PC-9 (cell line): ENCODE measurements at regions not wholly inside any gene's neighbourhood (a gene's known extent, or its start where the extent isn't known, plus 50 kb on each side); places are given as distances from the start of the nearest gene placed in this dataset.

Experiments
- BruUV-seq: library from RNA; stranded (reverse); fragments of 400-500 nt; replicated peaks from 2 replicates; lab custom pipeline; 2021; lab: Mats Ljungman, UMichigan
- CTCF ChIA-PET: fragments of 300-600 bp; sonication (Branson Sonifier 250); formaldehyde crosslinking; loops from one replicate; lab custom pipeline; 2022; ENCODE audit warnings: antibody characterized with exemption; lab: Charles Lee
- POLR2A ChIA-PET: fragments of 300-600 bp; sonication (Branson Sonifier 250); formaldehyde crosslinking; loops from one replicate; lab custom pipeline; 2022; ENCODE audit warnings: antibody characterized with exemption; ENCODE audit not compliant: unreplicated experiment; lab: Charles Lee
- DNase-seq, 2 experiments: peaks; one replicate each; pipeline versions ENCODE4 v3.0.0 to v3.0.0-alpha.2; 2015 to 2022; ENCODE audit warnings: mixed read lengths in 1 of 2
- H2AFZ ChIP-seq: fragments of 200-600 bp; sonication (generic); 2 replicates; pipeline ENCODE4 v1.8.1; 2017; ENCODE audit warnings: antibody characterized with exemption
- H3F3A ChIP-seq: fragments of 200-600 bp; sonication (generic); 2 replicates; pipeline ENCODE4 v1.8.1; 2017; ENCODE audit warnings: antibody characterized with exemption, mild to moderate bottlenecking, low read depth; ENCODE audit not compliant: insufficient read depth
- H3K27ac ChIP-seq: fragments of 200-600 bp; sonication (generic); 2 replicates; pipeline ENCODE4 v1.6.1; 2016; ENCODE audit warnings: mixed run types
- H3K27me3 ChIP-seq: fragments of 200-600 bp; sonication (generic); 2 replicates; pipeline ENCODE4 v1.6.1; 2016; ENCODE audit warnings: low read depth, mixed run types; ENCODE audit not compliant: insufficient read depth
- H3K36me3 ChIP-seq: fragments of 200-600 bp; sonication (generic); 2 replicates; pipeline ENCODE4 v1.6.1; 2016; ENCODE audit warnings: low read depth, mixed run types
- H3K4me1 ChIP-seq: fragments of 200-600 bp; sonication (generic); replicated peaks from 2 replicates; pipeline ENCODE4 v1.6.1; 2016; ENCODE audit warnings: mixed run types; ENCODE audit not compliant: insufficient read depth
- H3K4me2 ChIP-seq: fragments of 200-600 bp; sonication (generic); 2 replicates; pipeline ENCODE4 v1.6.1; 2017; ENCODE audit warnings: mixed run types
- H3K4me3 ChIP-seq: fragments of 200-600 bp; sonication (generic); 2 replicates; pipeline ENCODE4 v1.6.1; 2016; ENCODE audit warnings: mixed run types
- H3K79me2 ChIP-seq: fragments of 200-600 bp; sonication (generic); 2 replicates; pipeline ENCODE4 v1.6.1; 2017; ENCODE audit warnings: low read depth, mixed run types
- H3K9me2 ChIP-seq: fragments of 200-600 bp; sonication (generic); 2 replicates; pipeline ENCODE4 v1.8.1; 2017; ENCODE audit warnings: mild to moderate bottlenecking; ENCODE audit not compliant: insufficient read depth
- H3K9me3 ChIP-seq: fragments of 200-600 bp; sonication (generic); 2 replicates; pipeline ENCODE4 v1.8.1; 2016; ENCODE audit warnings: low read depth; ENCODE audit not compliant: insufficient read depth
- H4K20me1 ChIP-seq: fragments of 200-600 bp; sonication (generic); 2 replicates; pipeline ENCODE4 v1.8.1; 2017; ENCODE audit not compliant: insufficient read depth
- CTCF ChIP-seq: fragments of 200-600 bp; sonication (generic); conservative IDR thresholded peaks from 2 replicates; pipeline ENCODE4 v1.6.1; 2017; ENCODE audit warnings: mixed run types, antibody characterized with exemption, mild to moderate bottlenecking, moderate library complexity
- EZH2 ChIP-seq: fragments of 200-600 bp; sonication (generic); IDR thresholded peaks from 2 replicates; pipeline ENCODE4 v1.8.0; 2017; ENCODE audit warnings: antibody characterized with exemption, low read depth
- intact Hi-C: fragments of 100-400 bp; cut with micrococcal nuclease; formaldehyde crosslinking; loops from one replicate; pipeline ENCODE4 v1.10.0; 2022; ENCODE audit not compliant: unreplicated experiment

- no peak overlapping the region for H3K4me2 ChIP-seq
- H3K4me1 ChIP-seq = no peaks in the 10 kb centered on the region
- H3K36me3 ChIP-seq = no peaks in the 10 kb centered on the region
- H2AFZ ChIP-seq = no peak overlapping the region
- H3K27me3 ChIP-seq = no peaks in the 10 kb centered on the region
- POLR2A ChIA-PET = no interaction called here
- no peaks in the 10 kb centered on the region for H4K20me1 ChIP-seq
- H3K27ac ChIP-seq = no peak overlapping the region
- CTCF ChIA-PET = no interaction called here
- no TSS peak for BruUV-seq
- H3K9me3 ChIP-seq = no peaks in the 10 kb centered on the region
- no peak for DNase-seq
- TF ChIP-seq CTCF (no peak), EZH2 (no peak)
- no peak overlapping the region for H3K4me3 ChIP-seq
- H3K79me2 ChIP-seq = no peaks in the 10 kb centered on the region
- no peaks in the 10 kb centered on the region for H3F3A ChIP-seq
- intact Hi-C loops = no loop called here
- no peaks in the 10 kb centered on the region for H3K9me2 ChIP-seq
Observed at GRCh38 chr3:164476631-164477030, 601.7 kb downstream of the SI start.

- Histone ChIP-seq H2AFZ (no peak overlapping the region), H3K9me2 (no peaks in the 10 kb centered on the region), H3K36me3 (no peaks in the 10 kb centered on the region), H3K9me3 (no peaks in the 10 kb centered on the region; the same call in 1 of the 2 replicates), H3F3A (no peaks in the 10 kb centered on the region), H4K20me1 (no peaks in the 10 kb centered on the region), H3K79me2 (no peaks in the 10 kb centered on the region), H3K27me3 (no peaks in the 10 kb centered on the region), H3K4me1 (no peaks in the 10 kb centered on the region), H3K27ac (no peak overlapping the region), H3K4me2 (no peak overlapping the region), H3K4me3 (no peak overlapping the region)
- CTCF ChIA-PET = no interaction called here
- TF ChIP-seq CTCF (no peak), EZH2 (no peak)
- no TSS peak for BruUV-seq
- POLR2A ChIA-PET = no interaction called here
- intact Hi-C loops = no loop called here
- DNase-seq = no peak
Observed at GRCh38 chr3:164470471-164470870, 607.8 kb downstream of the SI start.

- Histone ChIP-seq H3K4me2 (no peak overlapping the region), H2AFZ (no peak overlapping the region), H4K20me1 (no peaks in the 10 kb centered on the region), H3K27ac (no peak overlapping the region), H3F3A (no peaks in the 10 kb centered on the region; the same call in 1 of the 2 replicates), H3K4me3 (no peak overlapping the region), H3K9me2 (no peaks in the 10 kb centered on the region), H3K4me1 (no peaks in the 10 kb centered on the region), H3K79me2 (no peaks in the 10 kb centered on the region), H3K27me3 (no peaks in the 10 kb centered on the region), H3K9me3 (no peaks in the 10 kb centered on the region; the same call in 1 of the 2 replicates), H3K36me3 (no peaks in the 10 kb centered on the region)
- TF ChIP-seq EZH2 (no peak), CTCF (no peak)
- no TSS peak for BruUV-seq
- no peak for DNase-seq
- intact Hi-C loops = no loop called here
- ChIA-PET POLR2A (no interaction called here), CTCF (no interaction called here)
Observed at GRCh38 chr3:164468055-164468454, 610.2 kb downstream of the SI start.
